H9 (cell line): ENCODE measurements at regions not wholly inside any gene's neighbourhood (a gene's known extent, or its start where the extent isn't known, plus 50 kb on each side); places are given as distances from the start of the nearest gene placed in this dataset.

Source experiments
- DNase-seq: peaks from one replicate; pipeline ENCODE4 v3.0.0-alpha.2; 2017
- H2AFZ ChIP-seq: one replicate; pipeline ENCODE4 v1.6.1; 2013; ENCODE audit warnings: mild to moderate bottlenecking, low read length, control low read depth, moderate library complexity
- H2AK5ac ChIP-seq: 2 replicates; pipeline ENCODE4 v1.6.1; 2013; ENCODE audit warnings: low read length, control low read depth, mixed read lengths; ENCODE audit not compliant: insufficient read length
- H2BK120ac ChIP-seq: one replicate; pipeline ENCODE4 v1.6.1; 2013; ENCODE audit warnings: low read depth, mild to moderate bottlenecking, low read length, control low read depth, inconsistent platforms; ENCODE audit not compliant: poor library complexity, severe bottlenecking
- H2BK12ac ChIP-seq: 2 replicates; pipeline ENCODE4 v1.6.1; 2013; ENCODE audit warnings: low read length, control low read depth, mixed read lengths, low read depth; ENCODE audit not compliant: insufficient read length
- H2BK15ac ChIP-seq: 2 replicates; pipeline ENCODE4 v1.6.1; 2013; ENCODE audit warnings: low read depth, low read length, control low read depth
- H2BK20ac ChIP-seq: one replicate; pipeline ENCODE4 v1.6.1; 2013; ENCODE audit warnings: low read depth, mild to moderate bottlenecking, low read length, control low read depth, inconsistent platforms; ENCODE audit not compliant: poor library complexity, severe bottlenecking
- H2BK5ac ChIP-seq: 2 replicates; pipeline ENCODE4 v1.6.1; 2013; ENCODE audit warnings: low read length, control low read depth, mixed read lengths; ENCODE audit not compliant: insufficient read length
- H3K14ac ChIP-seq: 2 replicates; pipeline ENCODE4 v1.6.1; 2013; ENCODE audit warnings: low read length, control low read depth; ENCODE audit not compliant: insufficient read depth
- H3K18ac ChIP-seq: 2 replicates; pipeline ENCODE4 v1.6.1; 2013; ENCODE audit warnings: low read depth, mild to moderate bottlenecking, mixed read lengths, low read length, control low read depth; ENCODE audit not compliant: insufficient read length
- H3K23ac ChIP-seq: 2 replicates; pipeline ENCODE4 v1.6.1; 2013; ENCODE audit warnings: low read length, control low read depth, mixed read lengths, low read depth; ENCODE audit not compliant: insufficient read length
- H3K23me2 ChIP-seq: 2 replicates; pipeline ENCODE4 v1.6.1; 2013; ENCODE audit warnings: low read depth, mild to moderate bottlenecking, mixed read lengths, low read length, control low read depth; ENCODE audit not compliant: insufficient read length, poor library complexity, severe bottlenecking
- H3K27ac ChIP-seq: 2 replicates; pipeline ENCODE4 v1.5.1; 2013; ENCODE audit warnings: low read length, control low read depth, mixed read lengths, low read depth; ENCODE audit not compliant: insufficient read length
- H3K27me3 ChIP-seq: 2 replicates; pipeline ENCODE4 v1.6.1; 2013; ENCODE audit warnings: low read length, control low read depth, inconsistent platforms; ENCODE audit not compliant: insufficient read depth
- H3K4ac ChIP-seq: 2 replicates; pipeline ENCODE4 v1.6.1; 2013; ENCODE audit warnings: low read depth, mild to moderate bottlenecking, control low read depth, inconsistent platforms, low read length, moderate library complexity
- H3K4me1 ChIP-seq: 2 replicates; pipeline ENCODE4 v1.6.1; 2013; ENCODE audit warnings: low read length, control low read depth, inconsistent platforms; ENCODE audit not compliant: insufficient read depth
- H3K4me2 ChIP-seq: 2 replicates; pipeline ENCODE4 v1.6.1; 2013; ENCODE audit warnings: low read length, control low read depth, mixed read lengths; ENCODE audit not compliant: insufficient read length, insufficient read depth
- H3K56ac ChIP-seq: 2 replicates; pipeline ENCODE4 v1.6.1; 2013; ENCODE audit warnings: low read depth, mild to moderate bottlenecking, mixed read lengths, low read length, control low read depth; ENCODE audit not compliant: insufficient read length
- H3K79me1 ChIP-seq: 2 replicates; pipeline ENCODE4 v1.6.1; 2013; ENCODE audit warnings: low read depth, mild to moderate bottlenecking, moderate library complexity, low read length, control low read depth, inconsistent platforms; ENCODE audit not compliant: insufficient read depth, poor library complexity, severe bottlenecking
- H3K79me2 ChIP-seq: 2 replicates; pipeline ENCODE4 v1.6.1; 2013; ENCODE audit warnings: low read length, control low read depth, inconsistent platforms; ENCODE audit not compliant: insufficient read depth
- H3K9ac ChIP-seq: 2 replicates; pipeline ENCODE4 v1.6.1; 2013; ENCODE audit warnings: low read length, control low read depth, mixed read lengths; ENCODE audit not compliant: insufficient read length; ENCODE audit errors: extremely low read depth
- H3K9me3 ChIP-seq: one replicate; pipeline ENCODE4 v1.6.1; 2013; ENCODE audit warnings: low read depth, low read length, inconsistent platforms; ENCODE audit not compliant: control insufficient read depth
- H3T11ph ChIP-seq: one replicate; pipeline ENCODE4 v1.6.1; 2013; ENCODE audit warnings: mild to moderate bottlenecking, low read length, control low read depth, inconsistent platforms
- H4K20me1 ChIP-seq: one replicate; pipeline ENCODE4 v1.6.1; 2013; ENCODE audit not compliant: control insufficient read depth, insufficient read length, insufficient read depth
- H4K5ac ChIP-seq: 2 replicates; pipeline ENCODE4 v1.6.1; 2013; ENCODE audit warnings: low read depth, mild to moderate bottlenecking, mixed read lengths, low read length, control low read depth; ENCODE audit not compliant: insufficient read length
- H4K8ac ChIP-seq: replicated peaks from 2 replicates; pipeline ENCODE4 v1.6.1; 2013; ENCODE audit warnings: low read length, control low read depth, mixed read lengths, low read depth; ENCODE audit not compliant: insufficient read length
- H4K91ac ChIP-seq: 2 replicates; pipeline ENCODE4 v1.6.1; 2013; ENCODE audit warnings: low read depth, mild to moderate bottlenecking, moderate library complexity, mixed read lengths, low read length, control low read depth; ENCODE audit not compliant: insufficient read length
- H3K27ac Mint-ChIP-seq, 3 experiments: 2 replicates in 2 of 3; 3 replicates in 1 of 3; pipeline ENCODE4 v1.8.0; 2020 to 2021; ENCODE audit warnings: mixed read lengths in 3 of 3, mild to moderate bottlenecking in 1 of 3, moderate library complexity in 1 of 3
- H3K27me3 Mint-ChIP-seq: 2 replicates; pipeline ENCODE4 v1.8.0; 2021; ENCODE audit warnings: low read depth, mild to moderate bottlenecking, moderate library complexity, mixed read lengths
- H3K36me3 Mint-ChIP-seq, 3 experiments: 2 replicates in 2 of 3; 3 replicates in 1 of 3; pipeline ENCODE4 v1.8.0; 2020 to 2021; ENCODE audit warnings: low read depth in 3 of 3, mixed read lengths in 3 of 3; ENCODE audit not compliant: insufficient read depth in 1 of 3
- H3K4me1 Mint-ChIP-seq, 2 experiments: 2 replicates each; pipeline ENCODE4 v1.8.0; 2020; ENCODE audit warnings: mixed read lengths in 2 of 2
- H3K4me3 Mint-ChIP-seq, 2 experiments: 2 replicates in 1 of 2; 3 replicates in 1 of 2; pipeline ENCODE4 v1.8.0; 2020 to 2021; ENCODE audit warnings: mild to moderate bottlenecking in 2 of 2, mixed read lengths in 2 of 2, moderate library complexity in 1 of 2
- H3K9me3 Mint-ChIP-seq, 2 experiments: 2 replicates in 1 of 2; 3 replicates in 1 of 2; pipeline ENCODE4 v1.8.0; 2020; ENCODE audit warnings: mild to moderate bottlenecking in 2 of 2, mixed read lengths in 2 of 2, moderate library complexity in 1 of 2
- WGBS: extraction: QIAGEN DNeasy Blood & Tissue Kit; methylation state at CpG from one replicate; pipeline ENCODE4 v1.1.7; 2013; ENCODE audit warnings: missing lambda C conversion rate, low lambda C conversion rate, mixed read lengths; ENCODE audit not compliant: insufficient read length; ENCODE audit errors: extremely low coverage; 5-methylcytosine and 5-hydroxymethylcytosine counted together
- TF ChIP-seq, protein P1 (sequence below): fragments of 200-600 bp; sonication (generic); conservative IDR thresholded peaks from 3 replicates; pipeline ENCODE4 v1.8.0; 2021; ENCODE audit warnings: antibody characterized with exemption, mild to moderate bottlenecking

DNA sequence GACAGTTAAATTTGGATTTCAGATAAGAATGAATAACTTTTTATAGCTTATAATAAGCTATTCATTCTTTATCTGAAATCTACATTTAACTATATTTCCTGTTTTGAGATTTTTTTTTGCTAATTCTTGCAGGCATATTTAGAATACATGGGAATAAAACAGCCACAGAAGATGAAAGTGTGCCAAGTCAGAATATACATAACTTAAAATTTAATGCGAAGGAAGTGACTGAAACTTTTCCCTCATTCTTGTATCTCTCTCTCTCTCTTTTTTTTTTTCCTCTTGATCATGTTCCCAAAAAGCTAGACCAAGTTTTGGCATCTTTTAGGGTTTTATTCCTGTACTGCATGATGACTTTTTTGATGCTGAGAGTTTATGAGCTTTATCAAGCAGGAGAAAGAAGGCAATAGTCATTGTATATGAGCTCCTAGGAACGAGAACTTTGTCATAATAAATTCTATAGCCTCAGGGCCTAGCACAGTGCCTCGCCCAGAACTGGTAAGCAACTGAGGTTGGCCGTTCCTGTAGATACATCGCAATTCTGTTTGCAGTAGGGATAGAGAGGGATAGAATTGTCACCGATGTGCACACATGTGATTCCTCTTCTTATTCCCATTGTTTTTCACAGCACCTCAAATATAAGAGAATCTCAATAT is 205.2 kb downstream of the MYLK4 start:
- Mint-ChIP-seq H3K9me3 (peaks cover 8 to 14% of the 10 kb centered on the region in 2 experiments), H3K36me3 (peaks cover 0 to 10% (median 3%) of the 10 kb centered on the region in 3 experiments; a peak in 2 of 7 replicates), H3K4me3 (no peak overlapping the region), H3K27ac (no peak overlapping the region), H3K27me3 (peaks cover 3% of the 10 kb centered on the region), H3K4me1 (no peaks in the 10 kb centered on the region)
- no peaks in the 10 kb centered on the region for H3K27me3 ChIP-seq
- no peak overlapping the region for H3K9ac ChIP-seq
- DNase-seq: no peak
- H3K56ac ChIP-seq: no peak overlapping the region
- no peak overlapping the region for H3K27ac ChIP-seq
- no peak overlapping the region for H4K5ac ChIP-seq
- H4K8ac ChIP-seq: no peak overlapping the region
- no peak overlapping the region for H2BK5ac ChIP-seq
- H2BK20ac ChIP-seq: no peak overlapping the region
- no peak overlapping the region for H2AK5ac ChIP-seq
- no peak overlapping the region for H3K4ac ChIP-seq
- no peak overlapping the region for H3K18ac ChIP-seq
- H2BK120ac ChIP-seq: no peak overlapping the region
- no peaks in the 10 kb centered on the region for H3K79me1 ChIP-seq
- no peaks in the 10 kb centered on the region for H4K20me1 ChIP-seq
- no peak overlapping the region for H4K91ac ChIP-seq
- H2BK15ac ChIP-seq: no peak overlapping the region
- peaks cover 9% of the 10 kb centered on the region for H3K9me3 ChIP-seq
- no peaks in the 10 kb centered on the region for H3K23me2 ChIP-seq
- H3K4me2 ChIP-seq: no peak overlapping the region
- H3K4me1 ChIP-seq: no peaks in the 10 kb centered on the region
- no peaks in the 10 kb centered on the region for H3K79me2 ChIP-seq
- WGBS: no CpG with 5 or more reads among the region's 6 CpGs
- no peak overlapping the region for H3K14ac ChIP-seq
- no peak overlapping the region for H2AFZ ChIP-seq
- no peak overlapping the region for H2BK12ac ChIP-seq
- TF ChIP-seq, protein P1, sequence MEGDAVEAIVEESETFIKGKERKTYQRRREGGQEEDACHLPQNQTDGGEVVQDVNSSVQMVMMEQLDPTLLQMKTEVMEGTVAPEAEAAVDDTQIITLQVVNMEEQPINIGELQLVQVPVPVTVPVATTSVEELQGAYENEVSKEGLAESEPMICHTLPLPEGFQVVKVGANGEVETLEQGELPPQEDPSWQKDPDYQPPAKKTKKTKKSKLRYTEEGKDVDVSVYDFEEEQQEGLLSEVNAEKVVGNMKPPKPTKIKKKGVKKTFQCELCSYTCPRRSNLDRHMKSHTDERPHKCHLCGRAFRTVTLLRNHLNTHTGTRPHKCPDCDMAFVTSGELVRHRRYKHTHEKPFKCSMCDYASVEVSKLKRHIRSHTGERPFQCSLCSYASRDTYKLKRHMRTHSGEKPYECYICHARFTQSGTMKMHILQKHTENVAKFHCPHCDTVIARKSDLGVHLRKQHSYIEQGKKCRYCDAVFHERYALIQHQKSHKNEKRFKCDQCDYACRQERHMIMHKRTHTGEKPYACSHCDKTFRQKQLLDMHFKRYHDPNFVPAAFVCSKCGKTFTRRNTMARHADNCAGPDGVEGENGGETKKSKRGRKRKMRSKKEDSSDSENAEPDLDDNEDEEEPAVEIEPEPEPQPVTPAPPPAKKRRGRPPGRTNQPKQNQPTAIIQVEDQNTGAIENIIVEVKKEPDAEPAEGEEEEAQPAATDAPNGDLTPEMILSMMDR: no peak
- H3K23ac ChIP-seq: no peak overlapping the region
- H3T11ph ChIP-seq: no peak overlapping the region
